HS-5 (cell line): ENCODE measurements at regions not wholly inside any gene's neighbourhood (a gene's known extent, or its start where the extent isn't known, plus 50 kb on each side); places are given as distances from the start of the nearest gene placed in this dataset.
"Not testable (repeated sequence)": the region's sequence is repeated elsewhere in the genome, so short reads cannot be mapped to it uniquely, and the experiment has no call there.

Experiments
- DNase-seq: peaks from one replicate; pipeline ENCODE4 v3.0.0-alpha.2; 2012; ENCODE audit warnings: low read depth

- no peak for DNase-seq
Measured at GRCh38 chr13:83825676-83826075, 56.6 kb downstream of the SLITRK1 start.

GRCh38 chr13:83824560-83824959 lies 57.7 kb downstream of the SLITRK1 start:
- DNase-seq, result no peak

GRCh38 chr13:83824120-83824519 lies 58.2 kb downstream of the SLITRK1 start:
- DNase-seq, result no peak

- no peak for DNase-seq
Measured at GRCh38 chr13:83819611-83820010, 62.7 kb downstream of the SLITRK1 start.

- no peak for DNase-seq
Measured at GRCh38 chr13:83819156-83819555, 63.1 kb downstream of the SLITRK1 start.

GRCh38 chr13:83816081-83816480 lies 66.2 kb downstream of the SLITRK1 start:
- DNase-seq, result no peak

- DNase-seq, result no peak
Measured at GRCh38 chr13:83815598-83815997, 66.7 kb downstream of the SLITRK1 start.

GRCh38 chr13:83810136-83810535 lies 72.1 kb downstream of the SLITRK1 start:
- no peak for DNase-seq

GRCh38 chr13:83804356-83804962 lies 77.8 kb downstream of the SLITRK1 start:
- DNase-seq, result no peak

- DNase-seq, result peak; percentile 18
Measured at GRCh38 chr13:83798731-83799130, 83.5 kb downstream of the SLITRK1 start.

- no peak for DNase-seq
Measured at GRCh38 chr13:83796364-83796763, 85.9 kb downstream of the SLITRK1 start.

GRCh38 chr13:83794583-83794982 lies 87.7 kb downstream of the SLITRK1 start:
- no peak for DNase-seq

GRCh38 chr13:83780227-83780626 lies 102.0 kb downstream of the SLITRK1 start:
- DNase-seq, result no peak

- no peak for DNase-seq
Measured at GRCh38 chr13:83773961-83774360, 108.3 kb downstream of the SLITRK1 start.

GRCh38 chr13:83765796-83766195 lies 116.5 kb downstream of the SLITRK1 start:
- DNase-seq, result no peak

GRCh38 chr13:83761631-83762030 lies 120.6 kb downstream of the SLITRK1 start:
- no peak for DNase-seq

- DNase-seq, result not testable (repeated sequence)
Measured at GRCh38 chr13:83755210-83755609, 127.1 kb downstream of the SLITRK1 start.

- no peak for DNase-seq
Measured at GRCh38 chr13:83753912-83754624, 128.2 kb downstream of the SLITRK1 start.

- peak; percentile 25 for DNase-seq
Measured at GRCh38 chr13:83752141-83752540, 130.1 kb downstream of the SLITRK1 start.

GRCh38 chr13:83740622-83741021 lies 141.7 kb downstream of the SLITRK1 start:
- DNase-seq, result no peak

- no peak for DNase-seq
Measured at GRCh38 chr13:83738407-83738806, 143.9 kb downstream of the SLITRK1 start.

GRCh38 chr13:83733293-83733692 lies 149.0 kb downstream of the SLITRK1 start:
- no peak for DNase-seq

- DNase-seq, result no peak
Measured at GRCh38 chr13:83732755-83733154, 149.5 kb downstream of the SLITRK1 start.

GRCh38 chr13:83731113-83731512 lies 151.2 kb downstream of the SLITRK1 start:
- DNase-seq, result no peak
